HFFc6 (cell line): ENCODE measurements at regions not wholly inside any gene's neighbourhood (a gene's known extent, or its start where the extent isn't known, plus 50 kb on each side); places are given as distances from the start of the nearest gene placed in this dataset.
"Not testable (repeated sequence)": the region's sequence is repeated elsewhere in the genome, so short reads cannot be mapped to it uniquely, and the experiment has no call there.

ENCODE experiments used
- DNase-seq: peaks from one replicate; pipeline ENCODE4 v3.0.0-alpha.2; 2018
- H3K27ac Mint-ChIP-seq: 2 replicates; pipeline ENCODE4 v1.8.0; 2020; ENCODE audit warnings: mild to moderate bottlenecking, mixed read lengths
- H3K27me3 Mint-ChIP-seq: 2 replicates; pipeline ENCODE4 v1.8.0; 2021; ENCODE audit warnings: mild to moderate bottlenecking, moderate library complexity, mixed read lengths; ENCODE audit not compliant: insufficient read depth
- H3K36me3 Mint-ChIP-seq: 2 replicates; pipeline ENCODE4 v1.8.0; 2021; ENCODE audit warnings: low read depth, mixed read lengths
- H3K4me1 Mint-ChIP-seq: 2 replicates; pipeline ENCODE4 v1.8.0; 2020; ENCODE audit warnings: low read depth, mixed read lengths
- H3K4me3 Mint-ChIP-seq: 2 replicates; pipeline ENCODE4 v1.8.0; 2020; ENCODE audit warnings: mild to moderate bottlenecking, moderate library complexity, mixed read lengths
- H3K9me3 Mint-ChIP-seq: 2 replicates; pipeline ENCODE4 v1.8.0; 2020; ENCODE audit warnings: mild to moderate bottlenecking, mixed read lengths
- CTCF ChIP-seq: fragments of 200-600 bp; sonication (generic); IDR thresholded peaks from 2 replicates; pipeline ENCODE4 v1.5.0; 2021; ENCODE audit warnings: antibody characterized with exemption, mild to moderate bottlenecking

- DNase-seq = no peak
- H3K4me1 Mint-ChIP-seq = peaks cover 45% of the 10 kb centered on the region
- no peaks in the 10 kb centered on the region; the same call in 1 of the 2 replicates for H3K27me3 Mint-ChIP-seq
Observed at GRCh38 chr22:42189761-42190160, 59.2 kb upstream of the CYP2D6 start.

GRCh38 chr22:42188808-42189447 lies 58.3 kb upstream of the CYP2D6 start:
- peaks cover 45% of the 10 kb centered on the region for H3K4me1 Mint-ChIP-seq
- H3K27me3 Mint-ChIP-seq = no peaks in the 10 kb centered on the region; the same call in 1 of the 2 replicates
- H3K9me3 Mint-ChIP-seq = no peaks in the 10 kb centered on the region
- peaks cover 19% of the 10 kb centered on the region for H3K36me3 Mint-ChIP-seq
- peak; percentile 38 for DNase-seq
- H3K4me3 Mint-ChIP-seq = peak overlapping the region; percentile 57
- peak overlapping the region; percentile 22 for H3K27ac Mint-ChIP-seq
- TF ChIP-seq CTCF = no peak

More at GRCh38 chr22:42189761-42190160, 59.2 kb upstream of the CYP2D6 start:
- TF ChIP-seq CTCF = no peak
- Mint-ChIP-seq H3K36me3 (peaks cover 19% of the 10 kb centered on the region), H3K27ac (no peak overlapping the region), H3K4me3 (no peak overlapping the region), H3K9me3 (no peaks in the 10 kb centered on the region)

- H3K9me3 Mint-ChIP-seq = no peaks in the 10 kb centered on the region
- H3K4me3 Mint-ChIP-seq = no peak overlapping the region
- no peak overlapping the region for H3K27ac Mint-ChIP-seq
- H3K36me3 Mint-ChIP-seq = peaks cover 19% of the 10 kb centered on the region
- no peak for TF ChIP-seq CTCF
- DNase-seq = no peak
- peaks cover 45% of the 10 kb centered on the region for H3K4me1 Mint-ChIP-seq
- no peaks in the 10 kb centered on the region; the same call in 1 of the 2 replicates for H3K27me3 Mint-ChIP-seq
Observed at GRCh38 chr22:42187646-42188045, 57.0 kb upstream of the CYP2D6 start.

- peaks cover 53% of the 10 kb centered on the region for H3K4me1 Mint-ChIP-seq
- peaks cover 19% of the 10 kb centered on the region for H3K36me3 Mint-ChIP-seq
- H3K9me3 Mint-ChIP-seq = no peaks in the 10 kb centered on the region
- no peak overlapping the region for H3K27ac Mint-ChIP-seq
- no peak overlapping the region for H3K4me3 Mint-ChIP-seq
- no peak for TF ChIP-seq CTCF
- H3K27me3 Mint-ChIP-seq = no peaks in the 10 kb centered on the region; the same call in 1 of the 2 replicates
- no peak for DNase-seq
Observed at GRCh38 chr22:42185915-42186439, 55.4 kb upstream of the CYP2D6 start.

GRCh38 chr22:42184852-42185251 lies 54.2 kb upstream of the CYP2D6 start:
- H3K9me3 Mint-ChIP-seq = no peaks in the 10 kb centered on the region
- no peaks in the 10 kb centered on the region; the same call in 1 of the 2 replicates for H3K27me3 Mint-ChIP-seq
- DNase-seq = no peak
- H3K4me3 Mint-ChIP-seq = no peak overlapping the region
- TF ChIP-seq CTCF = no peak
- peaks cover 58% of the 10 kb centered on the region for H3K4me1 Mint-ChIP-seq
- peaks cover 11% of the 10 kb centered on the region for H3K36me3 Mint-ChIP-seq
- no peak overlapping the region for H3K27ac Mint-ChIP-seq

- not testable (repeated sequence) for H3K9me3 Mint-ChIP-seq, H3K4me3 Mint-ChIP-seq, H3K27me3 Mint-ChIP-seq, H3K36me3 Mint-ChIP-seq, DNase-seq, H3K27ac Mint-ChIP-seq
- peaks cover 58% of the 10 kb centered on the region for H3K4me1 Mint-ChIP-seq
Observed at GRCh38 chr22:42183461-42184059, 53.0 kb upstream of the CYP2D6 start.
